SK-N-MC (cell line): ENCODE measurements at regions not wholly inside any gene's neighbourhood (a gene's known extent, or its start where the extent isn't known, plus 50 kb on each side); places are given as distances from the start of the nearest gene placed in this dataset.

Experiments used
- DNase-seq: peaks from one replicate; pipeline ENCODE4 v3.0.0-alpha.2; 2011; ENCODE audit warnings: low read depth, low spot score
- H3K27ac ChIP-seq: fragments of 200-600 bp; sonication (generic); 2 replicates; pipeline ENCODE4 v1.5.1; 2016; ENCODE audit warnings: mixed run types
- H3K36me3 ChIP-seq: fragments of 200-600 bp; sonication (generic); 2 replicates; pipeline ENCODE4 v1.6.1; 2017; ENCODE audit warnings: antibody characterized with exemption, low read length, mixed read lengths; ENCODE audit not compliant: insufficient read depth
- H3K4me3 ChIP-seq: fragments of 200-600 bp; sonication (generic); 2 replicates; pipeline ENCODE4 v1.5.1; 2016
- H3K9ac ChIP-seq: fragments of 200-600 bp; sonication (generic); 2 replicates; pipeline ENCODE4 v1.8.0; 2017; ENCODE audit warnings: mixed run types, mixed read lengths; ENCODE audit not compliant: insufficient read length
- H3K9me3 ChIP-seq: fragments of 200-600 bp; sonication (generic); 2 replicates; pipeline ENCODE4 v1.6.1; 2017; ENCODE audit warnings: low read depth, mild to moderate bottlenecking, antibody characterized with exemption, low read length, moderate library complexity, mixed read lengths
- EZH2 ChIP-seq: fragments of 200-600 bp; sonication (generic); IDR thresholded peaks from one replicate; pipeline ENCODE4 v1.6.1; 2017; ENCODE audit warnings: antibody characterized with exemption
- FOXP2 ChIP-seq: optimal IDR thresholded peaks from 2 replicates; pipeline ENCODE3; 2011; ENCODE audit warnings: mild to moderate bottlenecking, moderate library complexity; ENCODE audit not compliant: insufficient read depth; ENCODE audit errors: extremely low read length, control extremely low read depth
- POLR2AphosphoS5 ChIP-seq: IDR thresholded peaks from 2 replicates; pipeline ENCODE4 v1.6.1; 2012; ENCODE audit warnings: mild to moderate bottlenecking, low read depth, low read length, borderline replicate concordance

DNA sequence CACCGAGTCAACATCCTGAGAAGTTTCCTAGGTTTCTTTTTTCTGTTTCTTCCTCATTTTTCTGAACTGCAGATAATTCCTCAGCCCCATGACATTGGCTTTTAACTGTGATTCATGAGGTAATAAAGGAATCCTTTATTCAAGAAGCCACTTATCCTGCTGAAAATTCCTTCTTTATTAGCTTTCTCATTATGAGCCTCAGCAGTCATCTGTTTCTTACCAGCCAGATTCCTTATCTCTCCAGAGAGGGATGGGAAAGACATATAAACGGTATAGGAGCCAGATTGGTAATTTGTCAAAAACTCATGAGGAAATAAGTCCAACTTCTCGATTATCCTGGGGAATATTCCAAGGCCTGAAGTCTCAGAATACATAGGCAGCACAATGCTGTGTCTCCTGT lies 465.4 kb downstream of the ICE1 start:
- H3K27ac ChIP-seq, result no peak overlapping the region
- no peak overlapping the region for H3K4me3 ChIP-seq
- no peak for DNase-seq
- no peaks in the 10 kb centered on the region for H3K9me3 ChIP-seq
- H3K9ac ChIP-seq, result no peak overlapping the region
- TF ChIP-seq FOXP2 (no peak), POLR2AphosphoS5 (no peak), EZH2 (no peak)
- no peaks in the 10 kb centered on the region for H3K36me3 ChIP-seq

DNA sequence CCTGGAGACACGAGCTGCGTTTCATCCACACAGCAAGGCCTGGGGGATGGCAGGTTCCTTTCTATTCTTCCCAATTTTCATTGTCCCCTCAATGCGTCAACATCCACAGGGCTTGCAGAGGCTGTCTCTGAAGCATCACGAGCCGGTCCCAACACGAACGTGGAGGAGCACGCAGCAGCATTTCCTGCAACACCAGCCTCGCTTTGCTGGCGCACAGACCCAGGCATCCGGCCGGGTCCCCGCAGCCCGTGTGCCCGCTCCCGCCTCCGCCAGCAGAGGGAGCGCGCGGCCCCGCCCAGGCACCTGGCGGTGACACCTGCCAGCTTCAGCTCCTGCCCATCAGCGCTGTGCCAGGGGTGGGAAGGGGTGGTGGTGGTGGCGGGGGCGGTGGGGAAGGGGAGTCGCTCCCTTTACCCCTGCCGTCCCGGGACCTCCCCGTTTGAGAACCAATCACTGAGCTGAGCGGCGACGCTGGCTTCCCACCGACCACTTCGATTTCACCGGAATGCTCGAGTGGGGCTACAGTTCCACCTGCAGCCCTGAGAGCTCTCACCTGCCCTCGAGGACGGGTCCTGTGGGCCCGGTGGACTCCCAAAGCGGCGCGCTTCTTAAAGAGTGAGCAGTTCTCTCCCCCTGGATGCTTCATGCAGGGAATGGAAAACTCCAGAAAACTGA lies 464.5 kb downstream of the ICE1 start:
- no peak for DNase-seq
- Histone ChIP-seq H3K36me3 (no peaks in the 10 kb centered on the region), H3K9ac (no peak overlapping the region), H3K9me3 (no peaks in the 10 kb centered on the region), H3K27ac (no peak overlapping the region), H3K4me3 (no peak overlapping the region)
- TF ChIP-seq EZH2 (no peak), FOXP2 (no peak), POLR2AphosphoS5 (no peak)

DNA sequence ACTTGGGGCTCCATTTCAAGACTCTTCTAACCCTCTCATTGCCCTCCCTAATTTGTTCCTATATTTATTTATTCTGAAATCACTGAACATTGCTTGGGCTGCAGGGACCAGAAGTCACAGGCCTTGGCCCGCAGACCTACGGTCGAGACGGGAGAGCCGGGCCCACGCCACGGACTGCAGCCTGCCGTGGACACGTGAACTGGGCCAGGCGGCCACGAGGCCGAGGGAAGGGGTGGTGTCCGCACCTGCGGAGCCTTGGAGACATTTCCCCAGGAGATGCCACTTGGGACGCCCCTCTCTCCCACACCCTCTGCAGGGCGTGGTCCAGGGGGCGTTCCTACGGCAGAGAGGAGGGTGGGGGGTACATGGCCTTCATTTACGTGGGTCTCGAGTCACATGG lies 463.9 kb downstream of the ICE1 start:
- no peak overlapping the region for H3K9ac ChIP-seq
- no peak for DNase-seq
- H3K36me3 ChIP-seq, result no peaks in the 10 kb centered on the region
- H3K9me3 ChIP-seq, result no peaks in the 10 kb centered on the region
- TF ChIP-seq POLR2AphosphoS5 (no peak), FOXP2 (no peak), EZH2 (no peak)
- no peak overlapping the region for H3K27ac ChIP-seq
- H3K4me3 ChIP-seq, result no peak overlapping the region

DNA sequence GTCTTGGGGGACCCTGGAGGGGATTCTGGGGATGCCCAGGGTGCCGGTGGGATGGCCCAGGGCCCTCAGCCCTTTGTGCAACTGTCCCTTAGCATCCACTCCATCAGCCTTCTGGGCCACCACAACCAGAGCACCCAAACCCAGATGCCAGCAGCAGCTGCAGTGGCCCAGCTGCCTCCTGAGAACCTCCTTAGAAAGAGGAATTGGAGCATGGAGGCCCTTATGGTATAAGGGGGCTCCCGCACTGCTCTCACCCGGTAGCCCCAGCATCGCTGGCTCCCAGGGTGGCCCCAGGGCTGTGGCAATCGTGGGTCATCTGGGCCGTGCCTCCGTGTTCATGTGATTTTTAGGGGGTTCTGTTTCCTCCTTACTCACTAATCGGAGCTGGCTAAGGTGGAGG lies 463.3 kb downstream of the ICE1 start:
- H3K36me3 ChIP-seq, result no peaks in the 10 kb centered on the region
- TF ChIP-seq POLR2AphosphoS5, result no peak
- no peak for TF ChIP-seq FOXP2
- no peak for TF ChIP-seq EZH2
- H3K27ac ChIP-seq, result no peak overlapping the region
- H3K9me3 ChIP-seq, result no peaks in the 10 kb centered on the region
- no peak for DNase-seq
- H3K4me3 ChIP-seq, result no peak overlapping the region
- H3K9ac ChIP-seq, result no peak overlapping the region

DNA sequence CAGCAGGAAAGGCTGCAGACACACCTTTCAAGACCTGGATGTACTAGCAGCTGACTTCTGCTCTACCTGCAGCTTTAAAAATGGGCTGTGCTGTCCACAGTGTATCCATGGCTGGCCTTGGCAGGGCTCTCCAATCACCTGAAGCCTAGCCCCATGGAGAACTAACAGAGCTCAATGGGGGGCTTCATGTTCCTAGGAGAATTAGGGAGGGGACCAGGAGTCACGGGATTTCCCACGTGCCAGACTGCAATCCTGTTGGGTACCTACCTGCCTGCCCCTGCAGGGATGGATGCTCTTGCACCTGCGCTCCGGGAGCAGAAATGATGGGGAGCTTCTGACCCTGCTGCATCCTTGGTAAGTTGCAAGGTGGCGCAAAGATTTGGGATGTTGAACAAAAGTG lies 462.1 kb downstream of the ICE1 start:
- DNase-seq, result no peak
- H3K9me3 ChIP-seq, result no peaks in the 10 kb centered on the region
- TF ChIP-seq POLR2AphosphoS5, result no peak
- no peak for TF ChIP-seq EZH2
- TF ChIP-seq FOXP2, result no peak
- H3K9ac ChIP-seq, result no peak overlapping the region
- H3K4me3 ChIP-seq, result no peak overlapping the region
- H3K36me3 ChIP-seq, result no peaks in the 10 kb centered on the region
- no peak overlapping the region for H3K27ac ChIP-seq

DNA sequence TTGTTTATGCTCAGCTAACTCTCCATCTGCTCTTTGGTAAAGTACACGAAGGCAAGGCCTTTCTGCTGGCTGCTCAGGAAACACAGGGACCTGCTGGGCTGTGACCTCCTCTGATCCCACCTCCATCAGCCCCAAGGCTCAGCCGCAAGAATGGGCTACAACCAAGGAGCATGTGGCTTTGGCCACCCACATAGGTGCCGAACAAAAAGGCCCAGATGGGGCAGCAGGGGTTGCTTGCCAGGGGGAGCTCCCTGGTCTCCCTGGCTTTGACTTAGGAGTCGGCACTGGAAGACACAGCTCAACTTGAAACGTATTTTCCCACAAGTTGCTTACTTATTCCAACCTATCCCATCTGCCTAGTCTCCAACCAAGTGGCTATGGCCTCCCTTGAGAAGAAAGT lies 461.1 kb downstream of the ICE1 start:
- Histone ChIP-seq H3K9me3 (no peaks in the 10 kb centered on the region), H3K36me3 (no peaks in the 10 kb centered on the region), H3K4me3 (no peak overlapping the region), H3K27ac (no peak overlapping the region), H3K9ac (no peak overlapping the region)
- no peak for TF ChIP-seq POLR2AphosphoS5
- no peak for TF ChIP-seq EZH2
- TF ChIP-seq FOXP2, result no peak
- DNase-seq, result no peak

DNA sequence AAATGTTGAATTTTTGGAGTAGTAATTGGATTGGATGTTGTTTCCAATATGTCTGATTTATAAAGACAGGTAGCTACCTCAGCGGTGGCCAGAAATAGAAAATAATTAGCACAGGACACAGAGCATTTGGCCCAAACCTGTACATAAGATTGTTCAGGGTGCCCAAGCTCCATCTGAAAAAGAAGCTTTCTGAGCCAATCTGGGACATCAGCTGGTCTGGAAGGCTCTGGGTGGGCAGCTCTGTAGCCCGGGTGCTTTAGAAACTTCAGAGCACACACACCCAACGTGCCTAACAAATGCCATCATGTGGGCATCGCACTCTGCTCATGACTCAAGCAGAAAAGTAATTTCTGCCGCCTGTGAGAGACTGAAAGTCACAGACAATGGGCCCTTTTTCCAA lies 460.7 kb downstream of the ICE1 start:
- no peaks in the 10 kb centered on the region for H3K9me3 ChIP-seq
- DNase-seq, result no peak

DNA sequence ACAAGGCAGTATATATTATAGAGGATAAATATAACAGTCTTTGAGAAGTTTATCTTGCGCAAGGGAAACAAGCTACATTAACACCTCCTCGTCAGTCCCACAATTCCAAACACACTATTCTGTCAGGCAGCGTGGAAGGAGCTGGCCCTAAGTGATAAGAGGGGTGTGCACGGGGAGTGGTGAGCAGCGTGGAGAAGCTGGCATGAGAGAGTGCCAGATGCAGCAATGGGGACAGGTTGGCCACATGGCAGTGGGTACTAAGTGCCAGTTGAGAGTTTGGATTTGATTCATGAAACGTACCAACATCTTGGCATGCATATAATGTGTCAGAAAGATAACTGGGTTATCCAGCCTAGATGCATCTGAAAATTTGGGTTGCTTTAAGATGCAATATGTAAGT lies 460.2 kb downstream of the ICE1 start:
- no peak overlapping the region for H3K4me3 ChIP-seq
- no peaks in the 10 kb centered on the region for H3K36me3 ChIP-seq
- no peak for DNase-seq
- no peak overlapping the region for H3K9ac ChIP-seq
- TF ChIP-seq EZH2, result no peak
- no peak for TF ChIP-seq POLR2AphosphoS5
- no peak overlapping the region for H3K27ac ChIP-seq
- no peaks in the 10 kb centered on the region for H3K9me3 ChIP-seq

More for the DNA sequence above, 460.7 kb downstream of the ICE1 start:
- TF ChIP-seq FOXP2 (no peak), POLR2AphosphoS5 (no peak), EZH2 (no peak)
- H3K4me3 ChIP-seq, result no peak overlapping the region
- H3K36me3 ChIP-seq, result no peaks in the 10 kb centered on the region
- no peak overlapping the region for H3K27ac ChIP-seq
- no peak overlapping the region for H3K9ac ChIP-seq

DNA sequence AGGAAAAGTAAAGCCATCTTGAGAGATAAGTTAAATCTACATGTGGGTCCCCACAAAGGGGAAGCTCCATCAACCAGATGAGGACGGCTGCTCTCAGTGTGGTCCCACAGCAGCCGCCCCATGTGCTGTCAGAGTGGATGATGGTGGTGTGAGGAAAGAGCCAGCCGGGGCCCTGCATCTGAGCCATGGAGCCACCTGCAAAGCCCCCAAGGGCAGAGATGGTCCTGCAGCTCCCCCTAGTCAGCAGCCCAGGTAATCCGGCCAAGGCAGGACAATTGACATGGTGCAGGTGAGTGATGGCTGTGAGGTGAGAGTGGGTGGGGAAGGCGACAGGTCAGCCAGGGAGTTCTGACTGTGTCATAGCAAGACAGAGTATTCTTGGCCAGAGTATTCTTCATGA lies 458.8 kb downstream of the ICE1 start:
- TF ChIP-seq POLR2AphosphoS5 (no peak), FOXP2 (no peak)
- Histone ChIP-seq H3K27ac (no peak overlapping the region), H3K36me3 (no peaks in the 10 kb centered on the region), H3K4me3 (no peak overlapping the region), H3K9ac (no peak overlapping the region), H3K9me3 (no peaks in the 10 kb centered on the region)
- no peak for DNase-seq
